Right hindlimb (tissue), 1 donor: ENCODE measurements at regions not wholly inside any gene's neighbourhood (a gene's known extent, or its start where the extent isn't known, plus 50 kb on each side); places are given as distances from the start of the nearest gene placed in this dataset.
"Not testable (repeated sequence)": the region's sequence is repeated elsewhere in the genome, so short reads cannot be mapped to it uniquely, and the experiment has no call there.

Experiments
- DNase-seq: peaks from one replicate; pipeline ENCODE4 v3.0.0-alpha.2; 2018

DNA sequence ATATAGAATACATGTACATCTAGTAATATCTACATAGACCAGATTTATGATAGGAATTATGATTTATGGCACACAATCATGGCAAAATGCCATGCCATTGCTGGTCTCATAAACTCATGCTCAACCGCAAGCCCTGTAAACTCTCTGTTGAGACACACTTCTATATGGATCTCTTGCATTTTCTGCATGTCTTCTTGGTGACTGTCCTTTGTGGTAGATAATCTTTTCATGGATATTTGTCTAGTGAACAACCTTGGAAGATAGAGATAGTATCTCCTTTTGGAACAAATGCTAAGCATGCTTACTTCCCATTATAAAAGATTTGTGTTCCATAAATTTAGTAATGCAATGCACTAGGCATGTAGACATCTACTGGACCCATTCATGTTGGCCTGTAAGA lies 328.0 kb downstream of the NAF1 start:
- DNase-seq, result no peak

DNA sequence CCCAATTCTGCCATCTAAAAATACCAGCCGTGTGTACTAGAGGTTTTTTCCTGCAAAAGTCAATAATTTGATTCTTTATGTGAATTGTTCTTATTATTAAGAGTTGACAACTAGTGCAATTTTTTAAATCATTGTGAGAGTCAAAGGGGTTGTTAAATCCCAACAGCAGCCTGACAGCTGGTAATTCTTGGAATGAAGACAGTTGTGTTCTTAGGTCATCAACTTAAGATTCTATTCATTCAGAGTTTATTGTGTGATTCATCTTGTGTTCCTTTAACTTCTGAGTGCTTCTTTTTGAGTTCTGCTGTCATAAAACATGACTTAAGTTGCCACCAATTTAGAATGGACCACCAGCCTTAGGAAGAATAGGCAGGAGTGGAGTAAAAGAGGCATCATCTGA lies 329.0 kb downstream of the NAF1 start:
- no peak for DNase-seq

- no peak for DNase-seq
Measured at GRCh38 chr4:162837241-162837640, 329.4 kb downstream of the NAF1 start.

- no peak for DNase-seq
Measured at GRCh38 chr4:162836773-162837172, 329.9 kb downstream of the NAF1 start.

DNA sequence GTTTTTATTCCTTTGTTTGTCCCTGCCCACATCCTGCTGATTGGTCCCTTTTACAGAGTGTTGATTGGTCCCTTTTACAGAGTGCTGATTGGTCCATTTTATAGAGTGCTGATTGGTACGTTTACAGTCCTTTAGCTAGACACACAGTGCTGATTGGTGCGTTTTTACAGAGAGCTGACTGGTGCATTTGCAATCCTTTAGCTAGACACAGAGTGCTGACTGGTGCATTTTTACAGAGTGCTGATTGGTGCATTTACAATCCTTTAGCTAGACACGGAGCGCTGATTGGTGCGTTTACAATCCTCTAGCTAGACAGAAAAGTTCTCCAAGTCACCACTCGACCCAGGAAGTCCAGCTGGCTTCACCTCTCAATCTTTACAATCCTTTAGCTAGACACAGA lies 330.4 kb downstream of the NAF1 start:
- DNase-seq, result not testable (repeated sequence)

DNA sequence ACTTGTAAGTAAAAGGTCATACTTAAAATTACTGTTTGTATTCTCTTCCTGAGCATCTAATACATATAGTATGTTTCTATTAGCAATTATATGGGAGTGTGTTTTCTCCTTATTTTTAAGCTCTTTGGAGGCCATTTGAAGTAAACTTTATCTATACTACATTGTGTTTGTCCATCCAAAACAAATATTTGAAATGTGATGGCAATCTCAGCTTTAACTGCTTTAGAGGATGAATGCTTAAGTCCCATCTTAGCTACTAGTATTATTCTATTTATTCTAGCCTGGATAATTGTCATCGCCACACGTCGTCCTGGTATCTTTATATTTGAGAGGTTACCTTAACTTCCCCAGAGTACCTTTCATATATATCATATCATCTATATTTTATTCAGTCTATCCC lies 335.8 kb downstream of the NAF1 start:
- no peak for DNase-seq

DNA sequence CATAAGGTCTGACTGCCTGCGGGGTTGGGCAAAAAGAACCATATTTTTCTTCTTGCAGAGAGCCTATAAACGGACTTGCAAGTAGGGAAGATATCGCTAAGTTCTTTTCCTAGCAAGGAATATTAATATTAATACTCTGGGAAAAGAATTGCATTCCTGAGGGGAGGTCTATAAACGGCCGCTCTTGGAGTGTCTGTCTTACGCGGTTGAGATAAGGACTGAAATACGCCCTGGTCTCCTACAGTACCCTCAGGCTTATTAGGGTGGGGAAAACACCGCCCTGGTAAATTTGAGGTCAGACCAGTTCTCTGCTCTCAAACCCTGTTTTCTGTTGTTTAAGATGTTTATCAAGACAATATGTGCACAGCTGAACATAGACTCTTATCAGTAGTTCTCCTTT lies 349.3 kb downstream of the NAF1 start:
- not testable (repeated sequence) for DNase-seq

DNA sequence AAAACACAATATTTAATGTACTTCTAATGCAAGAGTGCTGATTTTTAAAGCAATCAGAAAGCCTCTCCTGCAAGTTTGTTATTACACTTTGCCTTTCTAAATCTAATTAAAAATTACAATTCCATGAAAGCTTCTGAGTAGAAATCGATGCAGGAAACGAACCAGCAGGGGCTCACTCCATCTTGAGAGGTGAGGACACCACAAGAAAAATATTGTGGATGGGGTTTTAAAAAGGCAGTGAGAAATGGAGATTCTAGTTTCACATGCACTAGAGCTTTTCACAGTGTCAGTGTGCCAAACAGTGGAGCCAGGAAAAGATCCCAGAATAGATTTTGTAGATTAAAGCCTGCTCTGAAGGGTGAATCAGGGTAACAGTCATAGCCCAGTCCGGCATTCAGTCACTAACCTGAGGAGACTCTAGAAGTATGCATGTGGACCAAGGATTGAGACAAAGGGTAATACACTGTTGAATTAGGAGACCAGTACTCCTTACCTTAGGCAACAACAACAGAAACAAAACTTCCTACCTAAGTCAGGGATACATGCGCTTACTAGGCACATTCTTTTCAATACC lies 362.3 kb downstream of the NAF1 start:
- no peak for DNase-seq

GRCh38 chr4:162803378-162803777 lies 363.3 kb downstream of the NAF1 start:
- DNase-seq, result no peak

GRCh38 chr4:162797108-162797507 lies 369.6 kb downstream of the NAF1 start:
- no peak for DNase-seq

GRCh38 chr4:162793571-162793970 lies 373.1 kb downstream of the NAF1 start:
- no peak for DNase-seq

GRCh38 chr4:162793004-162793403 lies 373.7 kb downstream of the NAF1 start:
- no peak for DNase-seq

- no peak for DNase-seq
Measured at GRCh38 chr4:162791226-162791625, 375.5 kb downstream of the NAF1 start.

GRCh38 chr4:162787120-162787519 lies 379.6 kb downstream of the NAF1 start:
- no peak for DNase-seq

GRCh38 chr4:162782778-162783525 lies 383.7 kb downstream of the NAF1 start:
- no peak for DNase-seq

DNA sequence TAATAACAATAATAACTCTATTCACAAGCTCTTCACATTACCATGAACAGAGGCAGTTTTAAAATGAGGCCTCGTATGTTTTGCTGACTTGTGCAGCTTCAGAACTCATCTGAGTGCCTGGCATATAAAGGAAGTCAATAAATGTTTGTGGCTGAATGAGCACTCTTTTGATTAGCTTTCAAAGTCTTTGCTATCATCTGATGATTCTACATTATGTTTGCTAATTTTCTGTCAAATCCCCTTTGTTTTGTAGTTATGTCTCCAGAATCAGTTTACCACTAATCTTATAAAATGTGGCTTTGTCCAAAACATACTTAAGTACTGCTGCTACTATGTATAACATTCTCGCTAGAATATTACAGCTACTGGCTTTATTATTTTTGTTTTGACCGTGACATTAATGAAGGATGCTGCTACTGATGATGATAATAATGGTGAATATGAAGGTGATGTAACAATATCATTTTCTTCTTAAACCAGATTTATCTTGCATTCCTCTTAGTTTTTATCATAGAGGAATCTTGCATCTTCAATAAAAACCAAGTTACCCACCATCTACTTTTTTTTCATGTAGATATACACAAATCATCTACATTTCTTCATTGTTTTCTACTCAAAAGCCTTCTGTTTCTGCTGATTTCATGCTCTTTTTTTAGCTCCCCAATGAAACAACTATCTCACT lies 384.5 kb downstream of the NAF1 start:
- no peak for DNase-seq

DNA sequence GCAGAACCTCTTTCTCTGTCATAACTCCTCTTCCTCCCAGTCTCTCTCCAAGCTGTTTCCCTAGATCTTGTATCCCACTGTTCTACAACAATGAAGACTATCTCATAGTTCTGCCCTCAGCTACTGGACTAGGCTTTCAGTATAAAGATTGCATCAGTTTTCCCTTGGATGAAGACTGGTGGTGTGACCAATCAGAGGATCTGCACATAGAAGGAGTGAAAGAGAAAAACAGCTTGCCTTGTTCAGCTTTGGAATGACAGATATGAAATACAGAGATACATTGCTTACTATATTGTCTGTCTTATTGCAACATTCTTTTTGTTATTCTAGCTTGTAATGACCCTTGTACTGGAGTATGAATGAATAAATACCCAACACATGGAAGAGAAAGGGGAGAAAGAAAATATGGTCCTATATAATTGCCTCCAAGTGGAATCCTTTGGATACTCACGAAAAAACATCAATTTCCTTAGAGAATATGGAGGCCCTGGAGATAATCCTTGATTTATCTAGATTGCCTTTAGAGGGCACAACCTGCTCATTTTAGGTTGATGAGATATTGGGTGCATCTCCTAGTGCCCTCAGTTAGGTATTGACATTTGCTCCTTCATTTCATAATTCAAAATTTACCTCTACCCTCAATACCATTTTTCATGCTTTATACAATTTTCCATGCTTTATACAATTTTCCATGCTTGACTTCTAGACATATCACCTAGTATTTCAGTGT lies 395.8 kb downstream of the NAF1 start:
- no peak for DNase-seq

- no peak for DNase-seq
Measured at GRCh38 chr4:162767083-162767482, 399.6 kb downstream of the NAF1 start.

DNA sequence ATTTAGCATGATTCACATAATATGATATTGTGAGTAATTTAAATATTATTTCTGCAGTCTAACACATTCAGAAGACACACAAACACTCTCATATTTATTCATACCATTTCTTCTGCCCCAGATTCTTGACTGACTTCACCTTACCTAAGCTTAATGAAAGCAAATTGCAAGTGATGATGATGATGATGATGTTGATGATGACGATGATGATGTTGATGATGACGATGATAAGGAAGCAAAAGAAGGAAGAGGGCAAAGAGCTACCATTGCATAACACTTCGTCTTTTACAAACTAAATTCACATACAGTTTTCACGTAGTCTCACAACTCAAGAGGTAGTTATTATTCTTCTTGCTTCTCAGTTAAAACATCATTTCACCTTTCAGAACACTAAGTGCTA lies 404.7 kb downstream of the NAF1 start:
- DNase-seq, result no peak

- not testable (repeated sequence) for DNase-seq
Measured at GRCh38 chr4:162740228-162740627, 426.5 kb downstream of the NAF1 start.

- DNase-seq, result not testable (repeated sequence)
Measured at GRCh38 chr4:162739596-162739995, 427.1 kb downstream of the NAF1 start.

GRCh38 chr4:162732876-162733275 lies 433.8 kb downstream of the NAF1 start:
- DNase-seq, result peak; percentile 25

DNA sequence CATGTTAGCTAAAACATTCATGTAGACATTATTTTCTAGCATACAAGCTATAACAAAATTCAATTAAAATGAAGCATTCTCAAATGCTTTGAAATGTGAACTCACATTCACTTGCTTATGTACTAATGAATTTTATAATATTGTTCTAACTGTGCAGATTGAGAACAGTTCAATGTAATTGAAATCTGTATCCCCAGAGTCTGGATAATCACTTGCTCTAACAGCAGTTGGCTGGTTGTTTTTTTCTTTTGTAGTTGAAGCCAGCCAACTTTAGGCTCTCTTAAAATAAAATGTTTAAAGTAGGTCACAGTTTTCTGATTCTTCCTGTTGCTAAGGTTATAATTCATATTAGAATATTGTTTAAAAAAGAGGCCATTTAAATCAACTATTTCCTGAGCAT lies 438.9 kb downstream of the NAF1 start:
- DNase-seq, result no peak

DNA sequence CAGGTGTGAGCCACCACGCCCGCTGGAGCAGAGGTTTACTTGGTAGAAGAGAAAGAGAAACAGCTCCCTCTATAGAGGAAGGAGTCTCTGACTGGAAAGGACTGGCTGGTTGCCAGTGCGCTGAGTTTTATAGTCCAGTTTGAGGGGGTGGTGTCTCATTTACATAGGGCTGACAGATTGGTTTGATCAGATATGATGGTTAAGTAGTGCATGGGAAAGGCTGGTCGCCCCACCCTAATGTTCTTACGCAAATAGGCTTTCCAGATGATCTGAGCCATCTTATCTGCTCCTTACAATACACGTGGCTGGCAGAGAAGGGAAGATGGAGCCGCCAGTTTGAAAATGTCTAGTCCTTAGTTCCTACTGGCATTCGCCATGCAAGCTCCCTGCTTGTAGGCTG lies 439.5 kb downstream of the NAF1 start:
- DNase-seq, result no peak
